ENCODE measurements at regions not wholly inside any gene's neighbourhood (a gene's known extent, or its start where the extent isn't known, plus 50 kb on each side); places are given as distances from the start of the nearest gene placed in this dataset.

GRCh38 chr16:85403693-85404092 lies 209.4 kb upstream of the GSE1 start:
- TF ChIP-seq CTCF (IDR thresholded peaks at IDR 0.05) (no peak), POLR2A (IDR thresholded peaks at IDR 0.05) (no peak), POLR2AphosphoS5 (IDR thresholded peaks at IDR 0.05) (no peak), EP300 (IDR thresholded peaks at IDR 0.05) (no peak)
